Stimulated activated CD4-positive, alpha-beta T cell treated with anti-CD3 and anti-CD28 coated beads, TNF-alpha, amount 100 ng/mL, for 4 hours (primary cell): ENCODE measurements at regions not wholly inside any gene's neighbourhood (a gene's known extent, or its start where the extent isn't known, plus 50 kb on each side); places are given as distances from the start of the nearest gene placed in this dataset.
"Not testable (repeated sequence)": the region's sequence is repeated elsewhere in the genome, so short reads cannot be mapped to it uniquely, and the experiment has no call there.

Source experiments
- DNase-seq, 3 experiments: peaks; one replicate each; pipeline ENCODE4 v3.0.0-alpha.2; 2020; ENCODE audit warnings: low read depth in 3 of 3

GRCh38 chr1:56267611-56268010 lies 311.8 kb downstream of the PLPP3 start:
- DNase-seq = no peak

- DNase-seq = no peak
Measured at GRCh38 chr1:56266359-56266758, 313.0 kb downstream of the PLPP3 start.

DNA sequence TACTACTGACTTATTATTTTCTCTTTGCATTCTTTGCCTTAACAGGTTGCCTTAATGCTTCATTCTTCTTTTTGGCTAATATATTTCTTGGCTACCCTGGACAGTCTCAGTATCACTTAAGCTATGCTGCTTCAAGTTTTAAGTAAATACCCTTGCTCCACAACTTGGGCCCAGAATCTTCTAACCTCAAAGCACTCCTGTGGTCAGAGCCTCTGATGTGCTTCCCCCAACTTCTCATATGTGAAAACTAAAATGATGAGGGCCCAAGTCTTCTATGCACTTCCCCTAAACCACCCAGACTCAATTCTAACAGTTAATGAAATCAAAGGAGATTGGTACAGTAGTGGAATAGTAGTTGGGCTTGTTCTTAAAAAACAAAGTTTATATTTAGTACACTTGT lies 314.1 kb downstream of the PLPP3 start:
- DNase-seq = no peak

- DNase-seq = no peak
Measured at GRCh38 chr1:56263908-56264307, 315.5 kb downstream of the PLPP3 start.

- DNase-seq = no peak
Measured at GRCh38 chr1:56258371-56258770, 321.0 kb downstream of the PLPP3 start.

GRCh38 chr1:56257726-56258125 lies 321.6 kb downstream of the PLPP3 start:
- DNase-seq = no peak

- no peak for DNase-seq
Measured at GRCh38 chr1:56256153-56257000, 323.0 kb downstream of the PLPP3 start.

- no peak for DNase-seq
Measured at GRCh38 chr1:56255516-56256152, 323.7 kb downstream of the PLPP3 start.

- no peak for DNase-seq
Measured at GRCh38 chr1:56254130-56254529, 325.2 kb downstream of the PLPP3 start.

DNA sequence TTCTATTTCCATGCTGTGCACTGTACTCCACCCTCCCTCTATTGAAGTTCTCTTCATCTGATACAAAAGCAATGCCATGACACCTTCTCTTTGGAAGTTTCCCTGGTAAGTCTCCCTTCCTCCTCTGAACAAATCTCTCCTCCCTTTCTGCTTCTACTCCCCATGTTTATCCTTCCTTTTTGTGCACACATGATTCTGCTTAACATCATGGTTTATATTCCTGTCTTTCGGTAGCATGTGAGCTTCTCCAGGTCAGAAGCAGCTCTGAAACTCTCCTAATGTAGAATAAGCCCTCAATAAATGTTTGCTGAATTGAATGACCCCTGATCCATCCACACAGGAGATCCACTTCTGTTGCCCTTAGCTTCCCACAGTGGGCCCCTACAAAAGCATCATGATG lies 328.6 kb downstream of the PLPP3 start:
- no peak for DNase-seq

DNA sequence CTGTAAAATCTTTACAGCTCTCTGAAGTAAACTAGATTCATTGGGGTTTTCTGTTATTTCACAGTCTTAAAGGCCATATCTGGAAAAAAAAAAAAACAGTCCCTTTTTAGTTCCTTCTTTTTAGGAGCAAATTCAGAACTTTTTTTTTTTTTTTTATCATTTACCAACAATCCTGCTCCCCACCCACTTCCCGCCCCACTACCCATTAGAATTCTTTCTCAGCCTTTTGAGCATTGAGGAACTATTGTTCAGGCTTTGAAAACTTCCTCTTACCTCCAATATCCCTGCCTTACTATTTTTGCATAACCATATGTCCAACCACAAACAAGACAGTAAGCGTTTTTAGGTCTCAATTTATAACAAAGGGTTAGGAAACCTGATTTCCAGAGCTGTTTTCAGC lies 330.1 kb downstream of the PLPP3 start:
- no peak for DNase-seq

GRCh38 chr1:56248138-56248537 lies 331.2 kb downstream of the PLPP3 start:
- DNase-seq = no peak

GRCh38 chr1:56246726-56247125 lies 332.6 kb downstream of the PLPP3 start:
- not testable (repeated sequence) for DNase-seq

GRCh38 chr1:56240400-56240799 lies 339.0 kb downstream of the PLPP3 start:
- DNase-seq = no peak

- no peak for DNase-seq
Measured at GRCh38 chr1:56237491-56238064, 341.8 kb downstream of the PLPP3 start.

- DNase-seq = no peak
Measured at GRCh38 chr1:56236688-56237087, 342.7 kb downstream of the PLPP3 start.

GRCh38 chr1:56235909-56236510 lies 343.4 kb downstream of the PLPP3 start:
- DNase-seq = no peak

GRCh38 chr1:56229186-56229585 lies 350.2 kb downstream of the PLPP3 start:
- no peak for DNase-seq

DNA sequence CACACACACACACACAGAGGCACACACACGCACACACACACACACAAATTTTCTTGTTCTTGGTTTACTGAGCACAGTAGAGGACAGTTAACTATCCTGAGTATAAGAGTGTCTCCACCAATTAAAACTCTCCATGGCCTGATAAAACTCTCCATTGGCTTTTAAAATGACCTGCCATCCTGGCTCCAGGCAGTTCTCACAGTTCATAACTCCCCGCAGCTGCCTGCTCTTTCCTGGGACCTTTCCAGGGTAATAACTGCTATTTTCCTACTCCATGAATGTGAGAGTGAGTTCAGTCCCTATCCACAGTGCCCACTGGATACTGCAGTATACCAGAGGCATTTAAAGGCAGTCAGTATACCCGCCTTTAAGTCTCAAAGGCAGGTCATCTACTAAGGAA lies 351.5 kb downstream of the PLPP3 start:
- DNase-seq = no peak

DNA sequence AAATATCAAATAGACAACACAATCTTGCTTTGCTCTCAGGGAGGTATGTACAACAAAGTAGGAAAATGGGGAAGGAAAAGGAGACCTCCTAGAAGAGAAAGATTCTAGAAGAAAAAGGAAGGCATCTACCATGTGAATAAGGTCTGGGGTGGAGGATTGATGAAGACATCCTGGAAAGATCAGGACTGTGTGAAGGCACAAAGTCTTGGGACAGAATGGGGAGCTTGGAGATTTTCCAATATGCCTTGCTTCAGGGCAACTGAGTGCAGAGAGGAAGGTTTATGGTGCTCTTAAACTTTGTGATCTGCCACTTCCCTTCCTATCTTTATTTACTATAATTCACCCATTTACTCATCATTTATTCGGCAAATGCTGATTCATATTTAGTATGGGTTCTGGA lies 352.0 kb downstream of the PLPP3 start:
- DNase-seq = no peak

DNA sequence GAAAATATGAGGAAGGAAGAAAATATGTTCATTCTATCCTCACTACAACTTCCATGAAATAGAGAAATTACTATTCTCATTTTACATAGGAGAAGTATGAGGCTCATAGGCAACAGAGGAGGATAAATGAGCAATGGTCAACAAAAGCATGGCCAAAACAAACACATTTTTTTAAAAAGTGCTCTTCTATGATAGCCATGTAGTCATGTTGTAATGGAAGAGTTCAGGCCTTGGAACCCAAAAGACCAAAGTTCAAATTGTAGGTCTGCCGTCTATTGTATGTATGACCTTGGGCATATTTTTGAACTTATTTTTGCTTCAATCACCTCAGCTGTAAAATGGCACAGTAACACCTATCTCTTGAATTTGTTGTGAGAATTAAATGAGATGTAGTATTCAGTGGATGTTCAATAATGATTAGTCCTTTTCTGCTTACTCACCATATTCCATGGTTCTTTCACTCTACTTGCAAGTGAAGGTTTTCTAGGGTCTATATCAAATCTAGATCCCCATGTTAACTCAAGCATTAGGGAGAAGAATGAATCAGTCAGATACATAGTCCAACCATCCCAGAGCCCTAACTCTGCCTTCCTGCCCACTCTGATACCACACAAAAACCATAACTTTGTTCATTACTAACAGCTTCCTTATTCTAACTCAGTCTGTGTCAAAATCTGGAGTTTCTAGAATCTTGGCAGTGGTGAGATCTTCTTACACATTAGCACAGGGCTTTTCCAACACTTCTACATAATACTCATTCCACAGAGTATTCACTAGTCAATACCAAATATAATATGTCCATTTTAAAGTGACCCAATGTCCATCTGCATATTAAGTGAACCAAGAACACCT lies 353.2 kb downstream of the PLPP3 start:
- DNase-seq = no peak

DNA sequence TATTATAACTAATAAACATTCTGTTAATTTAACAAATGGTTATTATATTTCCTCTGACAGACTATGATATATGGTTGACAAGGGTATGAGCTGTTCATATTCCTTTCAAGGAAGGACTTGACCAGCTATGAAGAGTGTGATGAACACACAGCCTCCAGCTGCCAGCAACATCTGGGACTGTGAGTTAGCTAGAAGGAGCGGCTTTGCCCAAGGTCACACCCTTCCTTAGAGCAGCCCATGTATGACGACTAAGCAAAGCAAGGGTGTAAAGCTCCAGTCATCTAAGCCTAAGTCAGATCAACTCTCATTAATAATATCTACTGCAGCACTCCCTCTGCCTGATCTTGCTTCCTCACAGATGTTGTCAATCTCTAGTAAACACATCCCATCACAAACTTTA lies 355.4 kb downstream of the PLPP3 start:
- DNase-seq = no peak
